ENCODE measurements at regions not wholly inside any gene's neighbourhood (a gene's known extent, or its start where the extent isn't known, plus 50 kb on each side); places are given as distances from the start of the nearest gene placed in this dataset.

DNA sequence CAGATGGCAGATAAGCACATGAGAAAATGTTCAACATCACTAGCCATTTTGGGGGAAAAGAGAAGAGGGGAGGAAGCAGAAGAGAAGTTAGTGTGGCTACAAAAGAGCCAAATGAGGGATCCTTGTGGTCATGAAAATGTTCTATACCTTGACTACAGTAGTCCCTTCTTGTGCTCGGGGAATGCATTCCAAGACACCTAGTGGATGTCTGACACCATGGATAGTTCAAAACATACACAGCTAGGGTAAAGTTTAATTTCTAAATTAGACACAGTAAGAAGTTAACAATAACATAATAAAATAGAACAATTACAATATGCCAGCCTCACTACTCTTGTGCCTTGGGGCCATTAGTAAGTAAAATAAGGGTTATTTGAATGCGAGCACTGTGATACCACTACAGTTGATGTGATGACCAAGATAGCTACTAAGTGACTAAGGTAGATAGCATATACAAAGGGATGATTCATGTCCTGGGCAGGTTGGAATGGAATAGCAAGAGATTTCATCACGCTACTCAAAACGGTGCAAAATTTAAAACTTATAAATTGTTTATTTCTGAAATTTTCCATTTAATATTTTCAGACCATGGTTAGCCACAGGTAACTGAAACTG lies 344.1 kb downstream of the NR2F1-AS1 start:
- intact Hi-C loops (cut with micrococcal nuclease): no loop called here
- Histone ChIP-seq H3K4me2 (ENCODE audit: insufficient read depth, low read length) (no peak overlapping the region), H4K20me1 (replicated peaks; ENCODE audit: control insufficient read depth, extremely low read depth, insufficient read depth, low read length) (no peaks in the 10 kb centered on the region), H3K9me1 (replicated peaks; ENCODE audit: control insufficient read depth, extremely low read depth, insufficient read depth, low read length) (no peaks in the 10 kb centered on the region), H3K4me3 (replicated peaks in 1 of 3; ENCODE audit: insufficient read depth in 1 of 3, low read depth in 1 of 3, low read length in 3 of 3) (no peak overlapping the region), H2AFZ (ENCODE audit: low read depth, low read length) (no peak overlapping the region), H3K36me3 (ENCODE audit: control insufficient read depth in 2 of 2, extremely low read depth in 1 of 2, insufficient read depth in 2 of 2, low read length in 2 of 2) (no peaks in the 10 kb centered on the region), H3K9ac (replicated peaks; ENCODE audit: extremely low read depth, insufficient read depth, low read length) (no peak overlapping the region), H3K27me3 (ENCODE audit: control insufficient read depth in 2 of 2, insufficient read depth in 2 of 2, low read length in 2 of 2) (no peaks in the 10 kb centered on the region), H3K27ac (ENCODE audit: insufficient read depth, low read depth, low read length) (no peak overlapping the region), H3K4me1 (ENCODE audit: control insufficient read depth, extremely low read depth, insufficient read depth, low read length) (no peaks in the 10 kb centered on the region), H3K79me2 (ENCODE audit: control insufficient read depth, insufficient read depth, low read length) (no peaks in the 10 kb centered on the region), H3K9me3 (replicated peaks; ENCODE audit: control insufficient read depth, insufficient read depth, low read length) (no peaks in the 10 kb centered on the region)
- ChIA-PET POLR2A (no interaction called here), CTCF (no interaction called here)
- dilution Hi-C loops (cut with MboI; ENCODE audit: extremely low pct_ligation_motif_present, low sequenced_read_pairs): no loop called here
- DNase-seq (ENCODE audit: low read depth, low spot score): no peak
- no peak for FAIRE-seq
- TF ChIP-seq FOS (IDR thresholded peaks at IDR 0.05; ENCODE audit: borderline replicate concordance, insufficient read depth, low read length) (no peak), EZH2 (IDR thresholded peaks at IDR 0.05; ENCODE audit: borderline replicate concordance, low read depth, low read length, severe bottlenecking) (no peak), POLR2AphosphoS5 (IDR thresholded peaks at IDR 0.05; ENCODE audit: insufficient read depth, low read depth, low read length) (no peak)
- BruUV-seq (replicated peaks): no TSS peak

DNA sequence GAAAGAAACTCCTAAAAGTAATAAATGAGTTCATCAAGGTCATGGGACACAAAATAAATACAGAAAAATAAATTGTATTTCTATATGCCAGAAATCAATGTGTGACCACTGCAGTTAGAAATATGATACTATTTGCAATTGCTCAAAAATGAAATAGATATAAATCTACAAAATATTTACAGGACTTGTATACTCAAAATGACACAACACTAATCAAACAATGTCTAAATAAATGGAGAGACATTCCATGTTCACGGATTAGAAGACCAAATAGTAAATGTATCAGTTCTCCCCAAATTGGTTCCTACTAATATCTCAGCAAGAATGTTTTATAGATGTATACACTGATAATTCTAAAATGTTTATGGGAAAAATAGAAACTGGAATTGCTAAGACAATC lies 345.3 kb downstream of the NR2F1-AS1 start:
- no peak overlapping the region for H3K4me3 ChIP-seq (replicated peaks in 1 of 3; ENCODE audit: insufficient read depth in 1 of 3, low read depth in 1 of 3, low read length in 3 of 3)
- no peaks in the 10 kb centered on the region for H3K9me1 ChIP-seq (replicated peaks; ENCODE audit: control insufficient read depth, extremely low read depth, insufficient read depth, low read length)
- H3K9ac ChIP-seq (replicated peaks; ENCODE audit: extremely low read depth, insufficient read depth, low read length): no peak overlapping the region
- no peaks in the 10 kb centered on the region for H3K36me3 ChIP-seq (ENCODE audit: control insufficient read depth in 2 of 2, extremely low read depth in 1 of 2, insufficient read depth in 2 of 2, low read length in 2 of 2)
- H3K4me2 ChIP-seq (ENCODE audit: insufficient read depth, low read length): no peak overlapping the region
- ChIA-PET CTCF (no interaction called here), POLR2A (no interaction called here)
- intact Hi-C loops (cut with micrococcal nuclease) (no loop called here), dilution Hi-C loops (cut with MboI; ENCODE audit: extremely low pct_ligation_motif_present, low sequenced_read_pairs) (no loop called here)
- H3K4me1 ChIP-seq (ENCODE audit: control insufficient read depth, extremely low read depth, insufficient read depth, low read length): no peaks in the 10 kb centered on the region
- no peak overlapping the region for H2AFZ ChIP-seq (ENCODE audit: low read depth, low read length)
- DNase-seq (ENCODE audit: low read depth, low spot score) (no peak), FAIRE-seq (no peak)
- no peak overlapping the region for H3K27ac ChIP-seq (ENCODE audit: insufficient read depth, low read depth, low read length)
- BruUV-seq (replicated peaks): no TSS peak
- TF ChIP-seq MYC (IDR thresholded peaks at IDR 0.05; ENCODE audit: low read depth, low read length): no peak
- no peak for TF ChIP-seq EZH2 (IDR thresholded peaks at IDR 0.05; ENCODE audit: borderline replicate concordance, low read depth, low read length, severe bottlenecking)
- TF ChIP-seq POLR2A (IDR thresholded peaks at IDR 0.05; ENCODE audit: low read depth, low read length): no peak
- no peak for TF ChIP-seq GATA2 (IDR thresholded peaks at IDR 0.05; ENCODE audit: insufficient read depth, insufficient read length, low read depth, low read length)
- no peak for TF ChIP-seq JUN (IDR thresholded peaks at IDR 0.05; ENCODE audit: borderline replicate concordance, insufficient read depth, insufficient read length, low read depth)
- TF ChIP-seq, protein P1, sequence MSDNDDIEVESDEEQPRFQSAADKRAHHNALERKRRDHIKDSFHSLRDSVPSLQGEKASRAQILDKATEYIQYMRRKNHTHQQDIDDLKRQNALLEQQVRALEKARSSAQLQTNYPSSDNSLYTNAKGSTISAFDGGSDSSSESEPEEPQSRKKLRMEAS (IDR thresholded peaks at IDR 0.05; ENCODE audit: insufficient read depth, insufficient read length): no peak
- TF ChIP-seq, protein P2, sequence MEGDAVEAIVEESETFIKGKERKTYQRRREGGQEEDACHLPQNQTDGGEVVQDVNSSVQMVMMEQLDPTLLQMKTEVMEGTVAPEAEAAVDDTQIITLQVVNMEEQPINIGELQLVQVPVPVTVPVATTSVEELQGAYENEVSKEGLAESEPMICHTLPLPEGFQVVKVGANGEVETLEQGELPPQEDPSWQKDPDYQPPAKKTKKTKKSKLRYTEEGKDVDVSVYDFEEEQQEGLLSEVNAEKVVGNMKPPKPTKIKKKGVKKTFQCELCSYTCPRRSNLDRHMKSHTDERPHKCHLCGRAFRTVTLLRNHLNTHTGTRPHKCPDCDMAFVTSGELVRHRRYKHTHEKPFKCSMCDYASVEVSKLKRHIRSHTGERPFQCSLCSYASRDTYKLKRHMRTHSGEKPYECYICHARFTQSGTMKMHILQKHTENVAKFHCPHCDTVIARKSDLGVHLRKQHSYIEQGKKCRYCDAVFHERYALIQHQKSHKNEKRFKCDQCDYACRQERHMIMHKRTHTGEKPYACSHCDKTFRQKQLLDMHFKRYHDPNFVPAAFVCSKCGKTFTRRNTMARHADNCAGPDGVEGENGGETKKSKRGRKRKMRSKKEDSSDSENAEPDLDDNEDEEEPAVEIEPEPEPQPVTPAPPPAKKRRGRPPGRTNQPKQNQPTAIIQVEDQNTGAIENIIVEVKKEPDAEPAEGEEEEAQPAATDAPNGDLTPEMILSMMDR (IDR thresholded peaks at IDR 0.05; ENCODE audit: extremely low read depth in 1 of 2, insufficient read depth in 1 of 2, low read depth in 1 of 2, low read length in 2 of 2): no peak
- TF ChIP-seq FOS (IDR thresholded peaks at IDR 0.05; ENCODE audit: borderline replicate concordance, insufficient read depth, low read length): no peak
- TF ChIP-seq POLR2AphosphoS5 (IDR thresholded peaks at IDR 0.05; ENCODE audit: insufficient read depth, low read depth, low read length): no peak
- H4K20me1 ChIP-seq (replicated peaks; ENCODE audit: control insufficient read depth, extremely low read depth, insufficient read depth, low read length): no peaks in the 10 kb centered on the region
- no peaks in the 10 kb centered on the region for H3K9me3 ChIP-seq (replicated peaks; ENCODE audit: control insufficient read depth, insufficient read depth, low read length)
- H3K27me3 ChIP-seq (ENCODE audit: control insufficient read depth in 2 of 2, insufficient read depth in 2 of 2, low read length in 2 of 2): no peaks in the 10 kb centered on the region
- H3K79me2 ChIP-seq (ENCODE audit: control insufficient read depth, insufficient read depth, low read length): no peaks in the 10 kb centered on the region

Measured in endothelial cell of umbilical vein (primary cell).